ENCODE measurements at regions not wholly inside any gene's neighbourhood (a gene's known extent, or its start where the extent isn't known, plus 50 kb on each side); places are given as distances from the start of the nearest gene placed in this dataset.

DNA sequence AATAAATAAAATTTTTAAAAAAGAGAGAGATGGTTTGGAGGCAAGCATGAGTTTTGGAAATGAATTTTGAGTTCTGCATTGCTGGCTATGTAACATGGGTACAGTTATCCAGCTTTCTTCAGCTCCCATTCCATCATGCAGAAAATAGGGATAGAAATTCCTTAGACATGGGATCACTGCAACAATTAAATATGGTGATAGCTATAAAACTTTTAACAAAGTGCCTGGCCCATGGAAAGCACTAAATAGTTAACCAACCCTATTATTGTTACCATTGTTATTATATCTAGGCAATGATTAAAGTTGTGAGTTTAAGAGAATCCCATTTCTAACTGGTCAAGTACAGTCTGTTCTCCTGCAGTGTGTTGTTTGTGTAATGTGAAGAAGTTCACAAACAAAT, 115.4 kb upstream of the GAS1 start:
- Histone ChIP-seq H3K23ac (ENCODE audit: insufficient read length) (no peak overlapping the region), H3K79me2 (ENCODE audit: control insufficient read depth in 1 of 2, insufficient read depth in 2 of 2, low read length in 2 of 2) (no peaks in the 10 kb centered on the region), H3K14ac (ENCODE audit: insufficient read length) (no peak overlapping the region), H3K4ac (replicated peaks; ENCODE audit: insufficient read length, low read depth, low read length) (no peak overlapping the region), H4K8ac (ENCODE audit: extremely low read depth, insufficient read depth, low read length) (no peak overlapping the region), H2BK120ac (replicated peaks; ENCODE audit: low read depth, low read length) (no peak overlapping the region), H3K18ac (ENCODE audit: extremely low read depth, low read length) (no peak overlapping the region), H2BK12ac (ENCODE audit: low read depth, low read length) (no peak overlapping the region), H2AFZ (ENCODE audit: low read length) (no peak overlapping the region), H3K27me3 (replicated peaks in 1 of 4; ENCODE audit: control insufficient read depth in 3 of 4, extremely low read depth in 1 of 4, insufficient read depth in 3 of 4, low read length in 3 of 4) (no peaks in the 10 kb centered on the region), H4K91ac (replicated peaks; ENCODE audit: insufficient read length, low read length) (no peak overlapping the region), H3K9ac (replicated peaks in 1 of 4; ENCODE audit: extremely low read depth in 1 of 4, low read depth in 3 of 4, low read length in 3 of 4) (no peak overlapping the region), H3K4me3 (ENCODE audit: extremely low read depth in 1 of 4, insufficient read depth in 2 of 4, low read depth in 3 of 4, low read length in 4 of 4) (no peak overlapping the region), H3K9me3 (ENCODE audit: insufficient read depth in 2 of 2, low read depth in 1 of 2, low read length in 1 of 2) (no peaks in the 10 kb centered on the region), H3K4me2 (ENCODE audit: insufficient read depth in 1 of 2, low read depth in 2 of 2, low read length in 2 of 2) (no peak overlapping the region), H2BK20ac (ENCODE audit: low read length) (no peak overlapping the region), H3K36me3 (ENCODE audit: control insufficient read depth in 2 of 4, insufficient read depth in 4 of 4, low read length in 3 of 4) (no peaks in the 10 kb centered on the region), H3K27ac (ENCODE audit: low read depth, low read length) (no peak overlapping the region), H3K4me1 (replicated peaks in 1 of 4; ENCODE audit: control insufficient read depth in 3 of 4, insufficient read depth in 4 of 4, low read length in 3 of 4) (no peaks in the 10 kb centered on the region), H2BK5ac (ENCODE audit: low read depth, low read length) (no peak overlapping the region), H2BK15ac (ENCODE audit: low read length) (no peak overlapping the region), H4K5ac (ENCODE audit: insufficient read length, low read depth, low read length) (no peak overlapping the region), H3K23me2 (ENCODE audit: low read depth, low read length) (peaks cover 2% of the 10 kb centered on the region; the same call in 1 of the 2 replicates), H2AK5ac (ENCODE audit: low read depth, low read length) (no peak overlapping the region), H3K79me1 (ENCODE audit: low read depth, low read length) (no peaks in the 10 kb centered on the region), H4K20me1 (replicated peaks in 1 of 2; ENCODE audit: control insufficient read depth in 1 of 2, insufficient read depth in 2 of 2, low read length in 2 of 2) (no peaks in the 10 kb centered on the region), H3K56ac (replicated peaks; ENCODE audit: insufficient read length, low read depth, low read length) (no peak overlapping the region)
- no peak for TF ChIP-seq BRCA1 (IDR thresholded peaks at IDR 0.05; ENCODE audit: low read depth, low read length)
- TF ChIP-seq ATF2 (IDR thresholded peaks at IDR 0.05; ENCODE audit: low read length), result no peak
- no peak for TF ChIP-seq TBP (IDR thresholded peaks at IDR 0.05; ENCODE audit: low read depth, low read length)
- no peak for TF ChIP-seq ATF3 (IDR thresholded peaks at IDR 0.05; ENCODE audit: insufficient read depth, low read depth, low read length)
- no peak for TF ChIP-seq BCL11A (IDR thresholded peaks at IDR 0.05; ENCODE audit: low read depth in 2 of 2, low read length in 2 of 2)
- CTCF ChIA-PET (ENCODE audit: partially characterized antibody), result interaction anchor here (0.9 to 1.5 kb wide), 4 partner anchors 9 to 425 kb away, joined by 3 to 8 read pairs (median 3); no protein-coding TSS in a partner anchor
- DNase-seq (ENCODE audit: low read depth in 1 of 2, low spot score in 2 of 2), result no peak
- POLR2A ChIA-PET (ENCODE audit: partially characterized antibody), result interaction anchor here (1.0 to 1.4 kb wide), 2 partner anchors 44 to 91 kb away, joined by 3 read pairs; no protein-coding TSS in a partner anchor
- no peak for FAIRE-seq
